CD4-positive, alpha-beta T cell treated with Interleukin-15 for 4 hours (primary cell): ENCODE measurements at regions not wholly inside any gene's neighbourhood (a gene's known extent, or its start where the extent isn't known, plus 50 kb on each side); places are given as distances from the start of the nearest gene placed in this dataset.
"Not testable (repeated sequence)": the region's sequence is repeated elsewhere in the genome, so short reads cannot be mapped to it uniquely, and the experiment has no call there.

Experiments
- DNase-seq: peaks from one replicate; pipeline ENCODE4 v3.0.0-alpha.2; 2020; ENCODE audit warnings: low spot score

DNA sequence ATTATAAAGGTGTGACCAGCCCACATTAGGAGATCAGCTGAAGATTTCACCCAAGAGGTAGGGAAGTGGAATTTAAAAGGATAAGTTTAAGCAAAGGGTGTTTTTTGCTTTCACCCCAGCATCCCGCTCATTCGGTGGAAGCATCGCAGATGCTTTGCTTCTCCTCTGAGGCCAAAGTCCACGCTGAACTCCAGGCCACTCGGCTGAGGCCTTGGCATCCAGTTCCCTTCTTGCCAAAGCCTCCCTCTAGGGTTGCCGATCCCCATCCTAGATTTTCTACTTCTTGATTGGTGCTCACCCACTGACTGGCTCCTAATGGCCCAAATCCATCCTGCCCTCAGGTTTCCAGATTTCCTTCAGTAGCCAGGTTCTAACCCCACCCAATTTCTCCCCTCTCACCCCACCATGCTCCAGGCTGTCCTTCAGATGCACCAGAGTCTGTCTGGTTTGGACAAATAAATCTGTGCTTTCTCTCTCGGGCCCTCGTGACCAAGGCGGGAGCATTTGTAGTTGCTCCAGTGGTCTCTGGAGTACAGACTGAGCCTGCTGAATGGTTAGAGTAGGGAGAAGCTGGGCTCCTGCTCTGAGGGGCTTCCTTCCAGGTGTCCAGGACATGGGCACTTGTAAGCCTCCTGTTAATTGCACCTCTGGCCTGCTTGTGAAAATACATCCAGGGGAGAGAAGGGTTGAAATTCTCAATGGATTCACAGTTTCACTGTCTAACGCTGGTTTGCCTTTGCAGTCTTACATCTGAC, 193.2 kb downstream of the C1orf94 start:
- no peak for DNase-seq

DNA sequence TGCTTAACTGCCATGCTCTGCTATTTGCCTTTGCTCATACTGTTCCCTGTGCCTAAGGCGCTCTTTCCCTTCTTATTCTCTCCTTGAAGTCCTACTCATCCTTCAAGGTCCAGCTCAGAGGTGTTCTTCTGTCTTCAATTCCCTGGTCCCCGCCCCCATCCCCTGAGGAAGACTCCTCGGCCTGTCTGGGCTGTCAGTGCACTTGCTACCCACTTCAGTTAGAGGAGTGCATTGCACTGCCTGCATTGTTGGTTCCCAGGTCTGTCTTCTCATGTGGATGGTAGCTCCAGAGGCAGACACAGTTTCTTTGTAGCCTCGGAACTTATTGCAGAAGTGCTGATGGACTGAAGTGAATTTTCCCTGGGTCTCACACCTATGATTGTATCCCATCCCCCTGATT, 194.0 kb downstream of the C1orf94 start:
- no peak for DNase-seq

DNA sequence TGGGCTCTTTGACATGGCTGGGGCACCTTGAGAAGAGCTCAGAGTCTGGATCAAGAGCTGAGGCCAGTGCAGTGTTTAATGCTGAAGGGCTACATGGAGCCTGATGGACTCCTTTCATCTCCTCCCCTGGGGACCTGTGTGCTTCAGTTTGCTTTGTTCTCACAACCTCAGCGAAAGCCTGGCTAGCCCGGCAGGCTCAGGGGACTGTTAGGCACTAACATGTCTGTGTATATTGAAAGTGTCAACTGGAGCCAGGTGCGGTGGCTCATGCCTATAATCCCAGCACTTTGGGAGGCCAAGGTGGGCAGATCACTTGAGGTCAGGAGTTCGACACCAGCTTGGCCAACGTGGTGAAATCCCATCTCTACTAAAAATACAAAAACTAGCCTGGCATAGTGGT, 194.5 kb downstream of the C1orf94 start:
- DNase-seq, result not testable (repeated sequence)

- DNase-seq, result no peak
Measured at GRCh38 chr1:34371829-34372532, 195.3 kb downstream of the C1orf94 start.

DNA sequence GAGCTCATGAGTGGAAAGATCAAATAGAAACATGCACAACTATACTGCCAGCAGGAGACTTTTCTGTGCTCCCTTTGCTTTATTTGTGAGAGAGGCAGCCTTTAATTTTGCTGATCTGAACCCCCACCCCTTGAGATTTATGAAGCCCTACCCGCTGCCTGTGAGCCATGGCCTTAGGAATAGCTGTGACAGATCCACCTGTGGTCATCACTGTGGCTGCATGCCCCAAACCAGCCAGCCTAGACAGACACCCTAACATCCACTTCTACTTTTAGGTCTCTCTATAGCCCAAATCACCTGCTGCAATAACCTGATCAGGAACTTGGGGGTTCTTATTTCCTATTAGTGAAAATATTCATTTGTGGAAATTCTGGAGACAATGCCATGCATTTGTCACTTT, 196.2 kb downstream of the C1orf94 start:
- DNase-seq, result no peak

DNA sequence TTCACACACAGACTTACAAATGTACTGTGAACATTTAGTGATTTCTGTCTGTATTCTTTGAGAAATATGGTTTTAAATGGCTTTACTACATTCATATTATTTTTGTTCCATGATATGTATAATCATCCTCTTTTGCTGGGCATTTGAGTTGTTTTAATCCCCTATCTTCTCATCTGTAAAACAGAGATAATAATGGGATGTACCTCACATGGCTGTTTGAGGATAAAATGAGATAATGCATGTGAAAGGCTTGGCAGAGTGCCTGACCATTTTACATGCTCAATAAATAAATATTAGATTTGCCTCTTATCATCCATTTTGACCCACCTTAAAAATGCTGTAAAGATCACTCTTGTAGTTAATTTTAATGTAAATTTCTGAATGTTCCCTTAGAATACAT, 197.2 kb downstream of the C1orf94 start:
- DNase-seq, result no peak

GRCh38 chr1:34376531-34376930, 199.8 kb downstream of the C1orf94 start:
- DNase-seq, result no peak

- DNase-seq, result no peak
Measured at GRCh38 chr1:34378968-34379856, 202.5 kb downstream of the C1orf94 start.

DNA sequence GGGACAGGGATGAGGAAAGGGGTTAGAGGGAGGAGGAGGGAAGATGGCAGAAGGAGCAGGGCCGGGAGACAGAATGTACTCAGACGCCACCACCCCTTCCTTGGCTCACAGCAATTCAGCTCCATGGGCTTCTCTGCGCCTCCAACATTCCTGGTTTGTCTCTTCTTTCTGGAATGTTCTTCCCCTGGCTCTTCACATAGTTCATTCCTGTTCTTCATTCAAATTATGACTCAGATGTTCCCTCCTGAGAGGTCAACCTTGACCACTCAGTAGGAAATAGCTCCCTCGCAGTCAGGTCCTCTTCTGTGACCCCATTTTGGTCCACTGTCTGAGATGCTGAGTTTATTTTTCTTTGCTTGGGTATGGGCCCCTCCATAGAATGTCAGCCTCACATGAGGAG, 203.2 kb downstream of the C1orf94 start:
- no peak for DNase-seq

- DNase-seq, result no peak
Measured at GRCh38 chr1:34380526-34381124, 203.9 kb downstream of the C1orf94 start.

GRCh38 chr1:34389974-34390373, 213.3 kb downstream of the C1orf94 start:
- no peak for DNase-seq

GRCh38 chr1:34396042-34396441, 219.3 kb downstream of the C1orf94 start:
- DNase-seq, result no peak

DNA sequence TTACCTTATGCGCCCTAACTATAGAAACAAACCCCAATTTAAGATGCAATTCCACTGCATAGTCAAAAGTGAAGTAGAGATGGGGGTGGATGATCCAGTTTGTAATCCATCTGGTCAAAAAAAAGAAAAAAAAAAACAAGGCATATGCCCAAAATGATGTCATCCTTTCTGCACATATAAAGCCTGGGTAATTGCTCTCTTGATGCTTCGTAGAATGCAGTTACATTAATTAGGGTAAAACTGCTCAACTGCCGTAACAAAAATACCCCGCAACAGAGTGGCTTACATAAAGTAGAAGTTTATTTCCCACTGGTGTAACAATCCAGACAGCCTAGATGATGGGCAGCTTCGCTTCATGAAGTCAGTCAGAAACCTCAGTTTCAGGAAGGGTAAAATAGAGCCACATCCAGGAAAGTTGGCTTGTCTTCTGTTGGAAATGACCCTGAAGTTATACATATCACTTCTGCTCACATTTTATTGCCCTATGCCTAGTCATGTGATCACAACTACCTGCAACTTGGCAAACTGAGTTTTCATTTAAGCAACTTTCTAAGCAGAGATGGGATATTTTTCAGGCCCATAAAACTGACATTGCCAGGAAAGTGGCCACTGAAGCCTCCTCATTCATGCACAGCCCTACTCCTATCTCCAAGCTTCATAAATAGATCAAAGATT, 221.7 kb downstream of the C1orf94 start:
- DNase-seq, result no peak

- DNase-seq, result no peak
Measured at GRCh38 chr1:34398916-34399275, 222.2 kb downstream of the C1orf94 start.

GRCh38 chr1:34400675-34401074, 224.0 kb downstream of the C1orf94 start:
- no peak for DNase-seq

DNA sequence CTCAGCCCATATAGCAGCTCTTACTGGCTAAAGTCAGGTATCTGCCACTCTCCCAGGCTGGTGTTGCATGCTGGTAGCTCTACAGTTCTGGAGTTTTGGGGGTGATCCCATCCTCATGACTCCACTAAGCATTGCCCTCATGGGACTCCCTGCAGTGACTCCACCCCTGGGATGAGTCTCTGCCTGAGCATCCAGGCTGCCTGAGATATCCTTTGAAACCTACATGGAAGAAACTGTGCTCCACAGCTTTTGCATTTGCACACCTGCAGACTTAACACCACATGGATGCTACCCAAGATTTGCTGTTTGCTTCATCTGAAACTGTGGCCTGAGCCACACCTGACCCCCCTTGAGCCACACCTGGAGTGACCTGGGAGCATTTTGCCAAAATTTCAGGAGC, 226.4 kb downstream of the C1orf94 start:
- no peak for DNase-seq

GRCh38 chr1:34404804-34405203, 228.1 kb downstream of the C1orf94 start:
- DNase-seq, result no peak

DNA sequence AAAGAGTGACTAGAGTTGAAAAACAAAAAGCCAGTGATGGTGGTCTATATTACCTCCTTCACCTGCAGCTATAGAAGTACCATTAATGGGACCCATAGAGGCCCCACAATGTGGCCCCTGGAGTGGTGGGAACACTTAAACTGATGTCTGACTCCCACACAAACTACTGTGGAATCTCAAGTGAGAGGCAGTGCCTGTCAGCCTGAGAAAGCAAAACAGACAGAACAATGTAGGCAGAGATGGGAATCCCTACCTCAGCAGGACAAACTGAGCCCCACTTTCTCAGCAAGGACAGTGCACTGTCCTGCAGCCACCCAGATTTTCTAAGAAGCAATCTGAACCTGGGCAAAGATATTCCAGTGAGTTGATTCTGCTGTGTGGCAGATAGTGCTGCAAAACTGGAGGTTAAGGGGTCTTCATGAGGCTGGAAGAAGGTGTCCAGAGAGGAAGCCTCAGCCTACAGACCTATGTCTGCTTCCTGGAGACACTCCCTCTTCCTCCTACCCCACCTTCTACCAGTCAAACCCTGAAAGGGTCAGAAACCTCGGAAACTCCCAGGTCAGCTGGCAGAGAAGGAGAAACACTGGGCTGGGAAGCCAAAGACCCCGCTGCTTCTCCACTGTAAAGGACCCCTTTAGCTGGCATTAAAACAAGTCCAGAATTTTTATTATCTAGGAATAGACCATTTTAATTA, 228.7 kb downstream of the C1orf94 start:
- no peak for DNase-seq

DNA sequence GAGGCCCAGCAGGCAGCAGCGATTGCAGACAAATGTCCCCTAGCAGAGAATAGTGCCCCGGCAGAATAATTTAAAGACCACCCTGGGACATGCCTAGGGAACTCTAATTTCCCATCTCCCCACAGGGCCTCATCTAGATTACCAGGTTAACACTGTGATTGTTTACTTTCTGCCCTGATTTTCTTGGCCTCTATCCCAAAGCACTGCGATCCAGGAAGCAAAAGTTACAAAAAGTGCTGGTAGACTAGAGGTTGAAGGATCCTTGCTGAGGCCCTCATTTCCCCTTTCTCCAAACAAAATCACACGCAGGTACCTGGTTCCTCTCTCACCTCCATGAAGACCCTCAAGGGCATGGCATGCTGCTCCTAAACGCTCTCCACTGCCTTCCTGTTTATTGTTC, 229.7 kb downstream of the C1orf94 start:
- no peak for DNase-seq

DNA sequence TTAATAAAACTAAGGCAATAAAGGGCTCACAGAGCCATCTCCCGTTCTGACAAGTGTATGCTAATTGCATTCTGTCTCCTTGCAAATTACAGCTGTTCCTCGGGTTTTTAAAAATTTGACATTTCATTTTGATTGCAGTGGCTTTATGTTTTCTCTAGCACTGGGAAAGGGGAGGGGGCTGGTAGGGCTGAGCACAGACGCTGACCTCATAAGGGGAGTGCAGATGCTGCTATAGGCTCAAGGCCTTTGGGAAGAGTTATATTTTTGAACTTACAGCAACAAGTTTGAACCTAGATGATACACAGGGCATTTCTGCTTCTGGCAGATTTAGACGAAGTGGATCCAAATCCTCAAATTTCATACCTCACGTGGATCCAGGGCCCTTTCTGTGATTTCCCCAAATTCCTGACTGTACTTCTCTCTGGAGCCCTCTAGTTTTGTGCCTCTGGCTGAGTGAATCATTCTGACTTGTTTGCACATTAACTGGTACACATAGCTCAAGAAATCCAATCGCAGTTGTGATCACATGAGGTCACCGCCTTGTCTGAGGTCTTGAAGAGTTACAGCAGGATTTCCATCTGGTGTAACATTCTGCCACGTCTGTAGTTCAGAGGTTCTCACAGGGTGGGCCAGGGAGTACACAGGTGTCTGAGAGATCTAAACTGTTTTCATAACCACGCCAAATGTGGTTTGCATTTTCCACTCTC, 230.3 kb downstream of the C1orf94 start:
- no peak for DNase-seq

DNA sequence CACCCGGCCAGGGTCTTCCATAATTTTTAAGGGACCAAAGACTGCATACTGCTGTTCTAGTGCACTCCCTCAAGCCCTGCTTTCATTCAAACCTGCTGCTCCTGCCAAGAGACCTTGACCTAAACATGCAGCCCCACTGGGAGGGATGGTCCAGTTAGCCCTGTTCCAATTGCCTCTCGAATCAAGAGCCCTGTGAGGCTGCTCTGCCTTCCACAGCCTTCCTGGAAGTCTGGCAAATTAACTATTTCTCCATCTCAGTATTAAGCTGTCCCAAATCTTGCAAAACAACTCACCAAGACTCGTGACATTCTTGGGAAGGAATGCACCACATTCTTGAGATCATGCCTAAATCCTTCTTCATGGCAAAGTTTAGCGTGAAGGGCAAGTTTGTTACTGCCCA, 231.3 kb downstream of the C1orf94 start:
- DNase-seq, result no peak
